NCI-H1048 (cell line): ENCODE measurements at regions not wholly inside any gene's neighbourhood (a gene's known extent, or its start where the extent isn't known, plus 50 kb on each side); places are given as distances from the start of the nearest gene placed in this dataset.

Experiments
- DNase-seq: peaks from one replicate; lab custom pipeline; 2025; lab: John Stamatoyannopoulos, UW

DNA sequence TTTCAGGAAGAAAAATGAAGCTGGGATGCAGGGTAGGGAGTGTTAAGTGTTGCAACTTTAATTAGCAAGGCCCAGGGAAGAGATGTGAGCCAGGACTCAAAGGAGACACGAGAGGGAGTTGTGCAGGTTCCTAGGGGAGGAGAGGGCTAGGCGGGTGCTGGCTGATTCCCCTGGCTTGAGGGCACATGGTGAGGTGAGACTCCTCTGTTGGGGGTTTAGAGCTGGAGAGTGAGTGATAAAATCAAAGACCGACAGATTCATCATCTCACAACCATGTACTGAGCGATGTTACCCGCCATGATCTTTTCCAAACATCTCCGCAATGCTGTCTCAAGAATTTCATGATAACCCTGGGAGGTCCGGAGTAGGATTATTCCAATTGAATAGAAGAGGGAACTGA, 161.8 kb upstream of the CSF3R start:
- DNase-seq, result no peak

DNA sequence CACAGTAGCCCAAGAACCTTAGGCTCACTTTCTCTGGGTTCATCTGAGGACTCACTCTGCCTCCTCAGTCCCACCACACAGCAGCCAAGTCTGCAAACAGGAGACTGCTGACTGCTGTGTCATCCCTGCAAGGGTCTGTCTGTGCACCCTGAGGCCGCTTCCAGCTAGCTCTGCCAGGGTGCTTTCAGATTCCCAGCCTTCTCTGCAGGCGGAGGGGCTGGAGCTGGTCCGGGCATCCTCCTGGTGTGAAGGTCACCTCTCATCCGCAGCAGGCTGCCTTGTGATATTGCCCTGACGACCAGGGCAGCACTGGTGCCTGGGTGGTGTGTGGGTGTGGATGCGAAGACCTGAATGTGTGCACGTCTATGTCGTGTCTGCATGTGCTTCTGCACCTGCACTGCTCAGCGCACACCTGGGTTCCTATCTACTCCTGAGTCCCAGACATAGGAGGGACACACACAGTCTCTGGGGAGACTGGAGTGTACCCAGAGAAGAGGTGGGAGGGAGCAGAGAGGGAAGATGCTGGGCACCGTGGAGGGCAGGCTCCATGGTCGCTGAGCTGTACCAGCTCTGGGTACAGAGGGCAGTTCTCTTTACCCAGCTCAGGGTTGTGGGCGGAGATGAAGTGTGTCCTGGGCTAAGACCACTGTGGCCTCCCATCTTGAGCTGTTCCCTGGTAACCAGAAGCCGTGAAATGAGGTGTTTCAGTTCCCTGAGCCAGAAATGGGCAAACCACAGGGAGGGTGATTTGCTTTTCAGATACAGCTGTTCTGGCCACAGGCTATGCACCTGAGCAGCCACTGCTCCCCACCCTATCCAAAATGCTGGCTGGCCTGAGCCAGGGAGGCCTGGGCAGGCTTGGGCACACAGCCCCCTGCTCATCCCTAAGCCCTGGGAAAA, 160.9 kb upstream of the CSF3R start:
- DNase-seq, result no peak

DNA sequence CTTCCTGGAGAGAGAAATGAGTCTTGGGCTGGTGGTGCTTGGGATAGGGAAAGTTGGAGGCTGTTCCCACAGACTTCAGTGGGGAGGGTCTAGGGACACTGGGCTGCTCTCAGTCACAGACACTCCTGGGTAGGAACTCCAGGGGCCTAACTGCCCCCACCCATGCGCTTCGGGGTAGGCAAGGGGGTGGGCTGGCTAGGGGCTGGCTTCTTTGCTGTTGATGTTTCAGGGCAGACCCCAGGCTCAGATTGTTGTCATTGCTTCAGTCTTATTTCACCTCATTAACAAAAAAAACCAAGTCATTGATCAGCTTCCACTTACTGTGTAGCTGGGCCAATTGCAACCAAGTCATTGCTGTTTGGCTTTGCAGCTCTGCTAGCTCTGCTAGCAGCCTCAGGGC, 160.1 kb upstream of the CSF3R start:
- no peak for DNase-seq

DNA sequence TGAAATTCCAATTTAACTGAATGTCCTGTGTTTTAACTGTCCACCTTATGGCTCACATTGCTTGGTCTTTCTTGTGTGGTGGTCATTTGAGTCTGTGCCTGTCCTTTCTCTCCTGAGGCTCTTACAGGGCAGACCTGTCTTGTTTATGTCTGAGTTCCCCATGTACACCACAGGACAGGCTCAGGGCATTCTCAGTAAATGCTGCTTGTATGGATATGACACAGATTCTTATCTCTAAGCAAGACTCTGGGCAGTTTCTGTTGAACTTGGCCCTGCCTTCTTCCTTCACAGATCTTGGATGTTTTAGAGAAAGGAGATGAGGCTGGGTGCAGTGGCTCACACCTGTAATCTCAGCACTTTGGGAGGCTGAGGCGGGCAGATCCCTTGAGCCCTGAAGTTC, 159.1 kb upstream of the CSF3R start:
- DNase-seq, result no peak

DNA sequence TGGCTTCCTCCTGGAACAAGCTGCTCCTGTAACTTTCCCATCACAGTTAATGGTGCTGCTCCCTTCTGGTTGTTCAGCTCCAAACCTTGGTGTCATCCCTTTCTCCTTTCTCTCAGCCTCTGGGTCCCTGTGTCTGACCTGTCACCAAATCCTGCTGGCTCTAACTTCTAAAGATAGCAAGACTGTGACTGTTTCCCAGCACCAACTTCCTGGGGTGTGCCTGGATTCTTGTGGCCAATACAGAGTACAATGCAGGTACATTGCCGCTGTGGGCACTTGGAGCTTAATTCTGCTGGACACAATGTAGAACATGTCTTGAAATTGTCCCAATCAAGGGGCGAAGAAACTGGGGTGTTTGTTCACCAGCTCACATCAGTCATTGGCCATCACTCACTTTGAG, 156.7 kb upstream of the CSF3R start:
- DNase-seq, result no peak

DNA sequence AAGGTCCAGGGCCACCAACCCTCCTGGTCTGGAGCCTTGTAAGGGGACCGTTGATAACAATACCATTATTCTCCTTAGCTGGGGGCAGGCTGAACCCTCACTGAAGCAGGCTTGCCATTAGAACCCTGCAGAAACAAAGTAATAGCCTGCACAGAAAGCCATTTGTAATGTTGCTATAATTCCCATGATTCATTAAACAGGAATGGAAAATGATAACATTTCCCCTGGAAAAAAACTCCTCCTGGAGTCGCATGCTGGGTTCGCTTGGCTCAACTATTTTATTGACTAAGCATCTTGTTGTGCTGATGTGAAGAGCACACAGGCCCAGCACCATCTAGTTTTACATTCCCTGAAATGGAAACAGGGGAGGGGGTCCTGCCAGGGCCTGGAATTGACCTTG, 155.6 kb upstream of the CSF3R start:
- DNase-seq, result no peak

DNA sequence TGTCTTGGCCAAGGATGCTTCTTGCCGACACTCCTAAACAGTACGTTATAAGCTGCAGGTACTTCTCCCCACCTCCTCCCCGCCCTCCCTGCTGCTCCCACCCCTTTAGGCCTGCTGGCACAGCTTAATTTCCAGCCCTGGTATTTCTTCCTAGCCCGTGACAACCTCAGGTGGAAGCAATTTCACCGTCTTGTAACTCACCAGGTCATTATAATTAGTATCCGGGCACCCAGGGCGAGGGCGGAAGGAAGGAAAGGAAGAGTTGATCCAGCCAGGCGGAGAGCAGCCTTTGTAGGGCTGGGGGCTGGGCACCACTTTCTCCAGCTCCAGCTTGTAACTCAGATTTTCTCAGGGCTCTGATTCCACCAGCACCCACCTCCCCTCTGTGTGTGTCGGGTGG, 153.5 kb upstream of the CSF3R start:
- DNase-seq, result no peak

DNA sequence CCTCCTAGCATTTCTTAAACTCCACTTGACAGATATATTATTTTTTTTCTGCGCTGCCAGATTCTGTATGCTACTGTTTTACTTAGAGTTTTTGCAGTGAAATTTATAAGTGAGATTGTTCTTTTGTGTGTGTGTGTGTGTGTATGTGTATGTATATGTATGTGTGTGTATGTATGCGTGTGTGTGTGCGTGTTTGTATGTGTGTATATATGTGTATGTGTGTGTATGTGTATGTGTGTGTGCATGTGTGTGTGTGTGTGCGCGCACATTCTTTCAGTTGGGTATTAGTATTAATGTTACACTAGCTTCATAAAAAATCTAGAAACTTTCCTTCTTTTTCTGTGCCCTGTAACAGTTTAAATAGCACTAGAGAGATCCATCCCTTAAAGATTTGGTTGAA, 152.6 kb upstream of the CSF3R start:
- no peak for DNase-seq

DNA sequence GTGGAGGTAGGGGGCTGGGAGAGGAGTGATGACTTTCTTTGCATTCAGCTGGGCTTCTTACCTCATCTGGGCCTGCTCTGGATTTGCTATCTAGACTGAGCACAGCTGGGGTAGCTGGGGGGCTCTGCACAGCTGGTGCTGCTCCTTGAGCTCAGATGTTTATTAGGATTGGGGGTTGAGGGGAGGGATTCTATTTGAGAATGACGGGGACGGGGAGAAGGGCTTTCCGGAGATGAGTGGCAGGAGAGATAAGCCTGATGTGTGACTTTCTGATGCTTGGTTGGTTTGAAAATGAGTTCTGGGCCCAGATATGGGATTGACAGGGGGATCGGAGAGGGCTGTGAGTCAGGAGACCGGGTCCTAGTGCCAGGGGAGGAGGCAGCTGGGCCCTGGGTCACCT, 146.1 kb upstream of the CSF3R start:
- no peak for DNase-seq

DNA sequence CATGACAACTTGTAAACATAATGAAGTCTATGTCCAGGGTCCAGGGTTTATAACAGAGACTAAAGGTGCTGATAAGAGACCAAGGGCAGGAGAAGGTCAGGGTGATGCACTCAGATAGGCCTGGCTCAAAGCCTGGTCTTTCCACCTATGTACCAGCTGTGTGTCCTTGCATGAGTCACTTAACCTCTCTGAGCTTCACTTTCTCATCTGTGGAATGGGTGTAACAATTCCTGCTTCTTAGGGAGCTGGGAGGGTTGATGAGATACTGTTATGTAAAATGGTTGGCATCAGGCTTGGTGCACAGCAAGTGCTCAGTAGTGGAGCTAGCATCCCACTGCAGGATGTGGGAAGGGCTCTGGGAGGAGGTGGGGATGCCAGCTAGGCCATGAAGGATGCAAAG, 143.7 kb upstream of the CSF3R start:
- no peak for DNase-seq

DNA sequence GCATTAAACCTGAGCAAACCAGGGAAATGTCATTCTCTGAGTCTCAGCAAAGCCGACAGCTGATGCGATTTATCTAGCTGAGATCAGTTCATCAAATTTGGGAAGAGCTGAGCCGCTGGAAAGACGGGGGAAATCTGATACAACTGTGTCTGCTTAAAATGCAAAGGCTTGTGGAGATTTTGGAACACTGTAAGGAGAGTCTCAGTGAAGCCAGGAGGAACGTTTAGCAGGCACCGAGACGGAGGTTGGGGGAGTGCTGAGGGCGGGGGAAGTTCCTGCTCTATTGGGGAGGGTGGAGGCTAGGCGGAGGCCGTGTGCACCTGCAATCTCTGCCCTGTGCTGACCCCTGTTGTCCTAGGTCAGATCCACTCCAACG, 143.2 kb upstream of the CSF3R start:
- no peak for DNase-seq

DNA sequence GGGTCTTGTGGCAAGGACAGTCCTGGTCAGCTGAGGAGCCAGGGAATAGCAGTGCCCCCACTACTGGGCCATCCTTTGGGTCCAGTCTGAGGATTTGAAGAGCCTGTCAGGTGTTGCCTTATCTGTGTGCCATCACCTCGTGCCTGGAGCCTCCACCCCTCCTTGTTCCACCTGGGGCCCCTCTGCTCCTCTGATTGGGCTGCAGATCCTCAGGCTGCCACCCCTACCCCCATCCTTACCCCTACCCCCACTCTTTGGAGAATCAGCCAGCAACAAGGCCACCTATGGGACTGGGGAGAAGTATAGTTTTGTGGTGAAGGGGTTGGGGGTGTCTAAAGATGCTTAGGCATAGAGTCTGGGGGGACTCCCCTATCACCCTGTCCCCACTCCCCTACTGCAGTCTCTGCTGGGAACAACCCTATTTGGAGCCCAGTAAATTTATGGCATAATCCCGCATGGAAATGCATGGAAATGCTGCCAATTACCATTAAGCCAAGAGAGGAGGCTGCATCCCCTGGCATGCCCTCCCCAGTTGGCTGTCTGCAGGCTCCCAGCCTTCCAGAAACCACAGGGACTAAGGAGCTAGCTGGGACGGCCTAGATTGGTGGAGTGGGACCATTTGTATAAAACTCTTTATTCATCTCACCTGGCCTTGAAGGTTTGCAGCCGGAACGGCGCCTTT, 142.7 kb upstream of the CSF3R start:
- DNase-seq, result no peak

DNA sequence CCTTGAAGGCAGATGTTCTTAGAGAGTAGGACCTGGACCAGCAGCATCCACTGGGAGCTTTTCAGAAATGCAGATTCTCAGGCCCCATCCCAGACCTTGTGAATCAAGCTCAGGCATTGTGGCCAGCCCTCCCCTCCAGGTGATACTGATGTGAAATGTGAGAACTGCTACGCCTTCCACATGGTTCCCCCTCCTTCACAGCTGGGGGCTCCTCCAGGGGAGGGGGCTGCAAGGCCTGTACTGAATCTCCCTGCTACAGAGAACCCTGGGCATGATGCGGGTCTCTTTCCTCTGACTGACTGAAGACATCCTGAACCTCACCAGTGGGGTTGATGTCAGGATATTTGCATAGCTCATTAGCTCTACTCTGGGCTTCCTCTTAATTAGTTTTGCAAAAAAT, 141.8 kb upstream of the CSF3R start:
- no peak for DNase-seq

DNA sequence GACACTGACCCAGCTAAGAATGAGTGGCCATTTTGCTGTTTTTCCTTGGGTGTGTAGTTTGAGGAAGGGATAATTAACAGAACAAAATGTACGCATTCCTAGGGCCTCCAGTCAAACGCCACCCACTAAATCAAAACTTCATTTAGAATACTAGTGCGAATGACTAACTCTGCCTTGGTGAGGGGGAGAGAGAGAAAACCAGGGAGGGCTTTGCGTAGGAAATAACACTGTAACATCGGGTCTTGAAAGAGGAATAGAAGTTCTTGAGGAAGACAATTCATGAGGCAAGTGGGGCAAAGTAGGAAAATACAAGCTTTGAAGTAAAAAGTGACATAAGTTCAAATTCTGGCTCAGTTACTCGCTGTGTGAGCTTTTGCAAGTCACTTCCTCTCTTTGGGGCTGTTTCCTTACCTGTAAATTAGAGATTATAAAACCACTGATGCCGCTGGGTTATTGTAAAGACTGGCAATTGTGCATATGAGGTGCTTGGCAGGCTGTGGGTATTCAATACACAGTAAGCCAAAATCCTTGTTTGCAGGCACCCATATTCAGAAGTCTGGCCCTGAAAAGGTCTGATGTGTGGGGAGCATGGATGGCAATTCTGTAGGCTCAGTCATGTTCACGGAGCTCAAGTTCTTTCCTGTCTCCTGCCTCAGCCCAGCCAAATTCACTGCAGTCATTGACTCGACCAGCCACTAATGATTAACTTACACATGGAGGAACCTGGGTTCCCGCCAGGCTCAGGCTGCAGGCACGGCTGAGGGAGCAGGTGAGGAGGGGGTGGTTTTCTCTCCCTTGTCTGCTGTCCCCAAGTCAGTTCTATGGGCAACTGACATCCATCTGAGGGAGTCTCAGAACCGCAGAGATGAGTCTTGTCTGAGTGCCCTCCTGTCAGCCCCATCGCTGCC, 140.3 kb upstream of the CSF3R start:
- no peak for DNase-seq

DNA sequence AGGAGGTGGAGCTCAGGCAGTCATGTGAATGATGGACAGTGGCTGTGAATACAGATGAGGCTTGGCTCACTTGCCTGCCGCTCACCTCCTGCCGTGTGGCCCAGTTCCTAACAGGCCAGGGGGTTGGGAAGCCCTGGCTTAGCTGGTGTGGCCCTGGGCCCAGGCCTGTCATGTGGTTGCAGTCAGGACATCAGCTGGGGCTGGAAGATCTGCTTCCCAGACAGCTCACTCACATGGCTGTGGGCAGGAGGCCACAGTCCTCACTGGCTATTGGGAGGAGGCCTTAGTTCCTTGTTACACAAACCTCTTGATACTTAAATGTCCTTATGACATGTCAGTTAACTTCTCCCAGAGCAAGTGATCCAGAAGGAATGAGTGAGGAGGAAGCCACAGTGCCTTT, 138.8 kb upstream of the CSF3R start:
- no peak for DNase-seq

DNA sequence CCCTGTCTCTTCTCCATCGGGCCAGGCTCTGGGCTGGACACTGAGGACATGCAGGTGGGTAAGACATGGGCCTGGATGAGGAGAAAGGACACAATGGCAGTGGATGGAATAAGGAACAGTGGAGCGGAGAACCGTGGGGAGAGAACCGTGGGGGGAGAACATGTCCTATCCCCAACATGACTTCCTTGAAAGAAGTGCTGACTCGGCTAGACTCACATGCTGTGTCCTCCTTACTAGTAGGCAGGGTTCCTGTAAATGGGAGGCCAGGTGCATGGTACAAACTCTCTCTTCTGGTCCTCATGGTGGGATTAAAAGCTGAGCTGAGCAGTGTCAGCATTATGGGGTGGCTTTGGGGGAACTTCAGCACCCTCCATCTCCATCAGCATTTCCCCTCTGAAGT, 137.4 kb upstream of the CSF3R start:
- no peak for DNase-seq

DNA sequence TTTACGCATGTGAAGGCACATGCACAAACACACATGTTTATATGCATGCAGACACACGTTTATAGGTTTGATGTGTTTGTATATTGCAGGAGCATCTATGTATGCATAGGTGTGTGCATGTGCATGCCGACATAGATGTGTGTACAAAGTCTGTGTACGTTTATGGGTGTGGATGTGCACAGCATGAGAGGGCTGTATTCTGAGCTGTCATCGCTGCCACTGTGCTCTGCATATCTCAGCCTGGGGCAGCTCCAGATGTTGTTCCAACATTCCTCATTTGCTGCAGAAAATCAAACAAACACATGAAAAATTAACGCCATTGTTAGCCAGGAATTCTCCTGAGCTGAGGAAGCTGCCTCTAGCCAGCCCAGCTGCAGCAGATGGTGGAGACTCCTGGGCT, 132.3 kb upstream of the CSF3R start:
- DNase-seq, result no peak

DNA sequence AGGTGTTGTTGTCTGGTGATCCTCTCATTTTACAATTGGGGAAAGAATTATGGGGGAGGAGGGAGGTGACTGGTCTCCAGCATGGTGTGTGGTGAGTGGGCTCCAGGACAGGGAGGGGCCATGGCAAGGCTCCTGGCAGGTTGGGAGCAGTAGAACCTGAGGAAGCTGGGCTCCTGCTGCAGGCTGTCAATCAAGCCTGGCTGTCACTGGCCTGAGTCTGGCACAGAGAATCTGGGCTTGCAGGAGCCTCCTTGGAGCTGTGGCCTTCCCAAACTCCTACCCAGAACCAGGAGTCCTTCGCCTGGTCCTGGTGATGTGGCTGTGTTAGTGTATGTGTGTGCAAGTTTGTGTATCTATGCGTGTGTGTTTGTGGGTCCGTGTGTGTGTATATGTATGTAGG, 131.9 kb upstream of the CSF3R start:
- no peak for DNase-seq

DNA sequence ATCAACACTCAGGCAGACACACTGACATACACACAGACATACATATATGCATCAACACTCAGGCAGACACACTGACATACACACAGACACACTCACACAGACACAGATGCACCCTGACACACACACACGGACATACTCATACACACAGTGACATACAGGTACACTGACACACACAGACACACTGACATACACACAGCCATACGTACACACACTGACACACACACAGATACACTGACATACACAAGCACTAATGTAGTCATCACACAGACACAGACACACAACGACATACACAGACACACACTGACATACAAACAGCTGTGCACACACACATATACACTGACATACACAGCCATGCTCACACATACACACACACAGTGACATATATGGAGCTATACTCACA, 131.0 kb upstream of the CSF3R start:
- DNase-seq, result no peak

DNA sequence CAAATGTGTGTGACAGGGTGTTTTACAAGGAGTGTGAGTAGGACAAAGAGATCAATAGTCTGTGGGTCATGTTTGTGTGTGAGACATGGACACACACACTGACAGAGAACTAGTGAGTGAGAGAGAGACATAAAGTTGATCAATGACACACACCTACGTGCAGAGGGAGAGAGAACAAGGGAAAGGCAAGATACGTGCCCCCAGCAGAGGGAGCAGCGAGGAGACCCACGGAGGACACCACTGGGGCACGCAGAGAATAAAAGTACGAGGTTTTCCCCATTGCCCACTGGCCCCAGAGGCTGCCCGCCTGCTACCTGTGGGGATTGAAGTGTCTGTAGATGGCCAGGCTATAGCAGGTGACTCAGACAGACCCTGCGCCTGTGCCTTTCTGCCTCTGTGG, 130.2 kb upstream of the CSF3R start:
- DNase-seq, result no peak

DNA sequence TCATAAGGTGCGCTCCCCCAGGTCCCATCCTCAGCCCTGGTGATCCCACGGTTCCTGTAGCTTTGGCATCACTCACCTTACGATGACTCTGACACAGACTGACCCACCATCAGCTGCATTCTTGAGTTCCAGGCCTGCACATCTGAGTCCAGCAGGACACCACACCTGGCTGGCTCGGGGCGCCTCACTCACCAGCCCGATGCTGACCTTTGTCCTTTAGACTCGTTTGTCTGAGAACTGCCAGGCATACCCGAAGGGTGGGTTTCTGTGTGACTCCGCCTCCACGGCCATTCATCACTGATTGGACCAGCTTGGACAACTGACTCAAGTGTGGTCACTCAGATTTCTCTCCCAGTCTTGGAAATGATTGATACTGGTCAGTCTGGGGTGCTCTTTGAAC, 129.4 kb upstream of the CSF3R start:
- no peak for DNase-seq

DNA sequence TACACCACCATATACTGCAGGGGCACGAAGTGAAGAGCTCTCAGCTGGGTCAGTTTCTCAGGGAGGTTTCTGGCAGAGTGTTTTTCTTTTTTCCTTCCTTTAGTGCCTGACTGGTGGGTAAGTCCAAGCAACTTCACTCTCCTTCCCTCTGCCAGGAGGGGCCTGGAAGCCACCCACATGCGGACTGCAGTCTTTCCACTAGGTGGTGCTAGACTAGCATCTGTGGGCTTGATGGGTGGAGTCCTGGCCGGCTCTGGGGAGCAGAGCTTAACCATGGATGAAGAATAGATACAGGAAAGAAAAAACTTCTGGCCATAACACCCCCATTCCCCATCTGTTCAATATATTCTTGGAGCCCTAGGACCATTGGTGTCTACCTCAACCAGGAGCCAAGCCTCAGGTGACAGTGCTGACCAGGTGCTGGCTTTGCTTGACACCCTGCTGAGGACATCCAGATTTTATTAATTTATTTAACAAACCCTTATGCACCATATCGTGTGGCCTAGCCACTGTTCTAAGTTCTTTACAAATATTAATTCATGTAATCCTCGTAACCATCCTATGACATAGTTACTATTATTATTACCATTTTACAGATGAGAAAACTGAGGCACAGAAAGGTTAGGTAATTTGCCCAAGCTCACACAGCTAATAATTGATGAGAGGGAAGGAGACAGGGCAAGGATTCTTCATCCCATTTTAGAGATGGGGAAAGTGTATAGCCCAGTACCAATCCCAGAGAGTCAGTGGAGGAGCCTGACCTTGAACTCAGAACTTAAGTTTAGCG, 126.7 kb upstream of the CSF3R start:
- peak; percentile 36 for DNase-seq
